SU-DHL-6 (cell line): ENCODE measurements at regions not wholly inside any gene's neighbourhood (a gene's known extent, or its start where the extent isn't known, plus 50 kb on each side); places are given as distances from the start of the nearest gene placed in this dataset.

Experiments
- EZH2phosphoT487 ChIP-seq: fragments of 200-600 bp; sonication (generic), shearing (Covaris generic); conservative IDR thresholded peaks from 2 replicates; pipeline ENCODE4 v1.6.1; 2018; ENCODE audit warnings: mild to moderate bottlenecking, antibody characterized with exemption, low read length, moderate library complexity, mixed read lengths
- TF ChIP-seq, protein P1 (sequence below): fragments of 200-600 bp; sonication (generic); IDR thresholded peaks from one replicate; pipeline ENCODE4 v1.5.1; 2017; ENCODE audit warnings: antibody characterized with exemption, mild to moderate bottlenecking, low read length, moderate library complexity; ENCODE audit not compliant: insufficient read depth, poor library complexity, severe bottlenecking

DNA sequence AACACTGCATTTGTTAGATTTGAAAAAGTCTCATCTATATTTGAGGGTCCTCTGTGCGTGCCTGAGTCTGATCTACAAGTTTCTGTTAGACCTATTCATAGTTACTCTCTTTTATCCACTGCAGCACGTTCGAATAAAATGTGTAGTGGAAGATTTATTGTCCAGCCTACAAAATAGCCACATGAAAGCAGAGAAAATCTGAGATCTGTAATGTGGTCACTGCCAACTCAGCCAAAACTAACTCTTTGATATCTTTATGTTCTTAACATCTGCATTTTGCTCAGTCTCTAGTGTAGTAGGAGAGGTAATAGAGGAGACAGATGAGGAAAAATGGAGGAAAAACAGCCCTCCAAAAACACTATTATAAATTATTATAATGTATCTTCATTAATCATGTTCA is 354.0 kb downstream of the NPR3 start:
- TF ChIP-seq, protein P1, sequence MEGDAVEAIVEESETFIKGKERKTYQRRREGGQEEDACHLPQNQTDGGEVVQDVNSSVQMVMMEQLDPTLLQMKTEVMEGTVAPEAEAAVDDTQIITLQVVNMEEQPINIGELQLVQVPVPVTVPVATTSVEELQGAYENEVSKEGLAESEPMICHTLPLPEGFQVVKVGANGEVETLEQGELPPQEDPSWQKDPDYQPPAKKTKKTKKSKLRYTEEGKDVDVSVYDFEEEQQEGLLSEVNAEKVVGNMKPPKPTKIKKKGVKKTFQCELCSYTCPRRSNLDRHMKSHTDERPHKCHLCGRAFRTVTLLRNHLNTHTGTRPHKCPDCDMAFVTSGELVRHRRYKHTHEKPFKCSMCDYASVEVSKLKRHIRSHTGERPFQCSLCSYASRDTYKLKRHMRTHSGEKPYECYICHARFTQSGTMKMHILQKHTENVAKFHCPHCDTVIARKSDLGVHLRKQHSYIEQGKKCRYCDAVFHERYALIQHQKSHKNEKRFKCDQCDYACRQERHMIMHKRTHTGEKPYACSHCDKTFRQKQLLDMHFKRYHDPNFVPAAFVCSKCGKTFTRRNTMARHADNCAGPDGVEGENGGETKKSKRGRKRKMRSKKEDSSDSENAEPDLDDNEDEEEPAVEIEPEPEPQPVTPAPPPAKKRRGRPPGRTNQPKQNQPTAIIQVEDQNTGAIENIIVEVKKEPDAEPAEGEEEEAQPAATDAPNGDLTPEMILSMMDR: no peak
- TF ChIP-seq EZH2phosphoT487: no peak
